ENCODE measurements at regions not wholly inside any gene's neighbourhood (a gene's known extent, or its start where the extent isn't known, plus 50 kb on each side); places are given as distances from the start of the nearest gene placed in this dataset.

DNA sequence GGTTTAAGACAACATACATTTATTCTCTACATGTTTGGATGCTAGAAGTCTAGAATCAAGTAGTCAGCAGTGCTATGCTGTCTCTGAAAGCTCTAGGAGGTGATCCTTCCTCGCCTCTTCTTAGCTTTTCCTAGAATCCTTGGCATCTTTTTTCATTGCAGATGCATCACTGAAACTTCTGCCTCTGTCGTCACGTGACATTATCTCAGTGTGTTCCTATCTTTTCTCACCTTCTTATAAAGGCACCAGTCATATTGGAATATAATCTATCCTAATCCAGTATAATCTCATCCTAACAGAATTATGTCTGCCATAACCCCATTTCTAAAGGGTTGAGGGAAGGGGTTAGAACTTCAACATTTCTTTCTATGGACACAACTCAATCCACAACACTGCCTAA is 851.2 kb upstream of the CRIM1 start (continued):
- TF ChIP-seq, protein P1, sequence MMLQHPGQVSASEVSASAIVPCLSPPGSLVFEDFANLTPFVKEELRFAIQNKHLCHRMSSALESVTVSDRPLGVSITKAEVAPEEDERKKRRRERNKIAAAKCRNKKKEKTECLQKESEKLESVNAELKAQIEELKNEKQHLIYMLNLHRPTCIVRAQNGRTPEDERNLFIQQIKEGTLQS (IDR thresholded peaks at IDR 0.05), result no peak

DNA sequence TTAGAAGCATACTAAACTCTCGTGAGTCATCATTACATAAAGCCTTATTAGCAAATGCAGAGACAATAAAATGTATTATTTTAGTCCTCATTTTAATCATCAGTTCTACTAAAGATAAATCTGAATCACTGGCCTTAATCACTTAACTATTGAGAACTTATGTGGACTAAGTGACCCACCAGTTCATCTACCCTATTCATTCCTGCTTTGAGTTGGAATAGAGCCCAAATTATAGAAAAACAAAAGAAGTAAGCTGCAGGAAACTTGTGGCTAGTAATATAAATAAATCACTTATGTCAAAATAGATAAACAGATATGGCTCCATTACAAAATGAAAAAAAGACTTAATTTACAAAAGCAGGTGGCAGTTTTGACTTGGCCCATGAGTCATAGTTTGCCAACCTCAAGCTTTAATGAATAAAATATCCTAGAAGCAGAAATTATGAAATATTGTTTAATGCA is 851.8 kb upstream of the CRIM1 start:
- no peaks in the 10 kb centered on the region for H3K36me3 ChIP-seq (ENCODE audit: control insufficient read depth in 4 of 4, insufficient read depth in 3 of 4, low read depth in 1 of 4, low read length in 3 of 4)
- H3K27ac ChIP-seq (ENCODE audit: low read depth in 1 of 2, low read length in 2 of 2), result no peak overlapping the region
- H3K4me1 ChIP-seq (ENCODE audit: control insufficient read depth in 4 of 4, insufficient read depth in 4 of 4, low read length in 3 of 4), result no peaks in the 10 kb centered on the region
- no peak for DNase-seq (ENCODE audit: low spot score)
- TF ChIP-seq, protein P2, sequence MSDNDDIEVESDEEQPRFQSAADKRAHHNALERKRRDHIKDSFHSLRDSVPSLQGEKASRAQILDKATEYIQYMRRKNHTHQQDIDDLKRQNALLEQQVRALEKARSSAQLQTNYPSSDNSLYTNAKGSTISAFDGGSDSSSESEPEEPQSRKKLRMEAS (IDR thresholded peaks at IDR 0.05), result no peak
- TF ChIP-seq YY1 (IDR thresholded peaks at IDR 0.05), result no peak
- TF ChIP-seq, protein P3, sequence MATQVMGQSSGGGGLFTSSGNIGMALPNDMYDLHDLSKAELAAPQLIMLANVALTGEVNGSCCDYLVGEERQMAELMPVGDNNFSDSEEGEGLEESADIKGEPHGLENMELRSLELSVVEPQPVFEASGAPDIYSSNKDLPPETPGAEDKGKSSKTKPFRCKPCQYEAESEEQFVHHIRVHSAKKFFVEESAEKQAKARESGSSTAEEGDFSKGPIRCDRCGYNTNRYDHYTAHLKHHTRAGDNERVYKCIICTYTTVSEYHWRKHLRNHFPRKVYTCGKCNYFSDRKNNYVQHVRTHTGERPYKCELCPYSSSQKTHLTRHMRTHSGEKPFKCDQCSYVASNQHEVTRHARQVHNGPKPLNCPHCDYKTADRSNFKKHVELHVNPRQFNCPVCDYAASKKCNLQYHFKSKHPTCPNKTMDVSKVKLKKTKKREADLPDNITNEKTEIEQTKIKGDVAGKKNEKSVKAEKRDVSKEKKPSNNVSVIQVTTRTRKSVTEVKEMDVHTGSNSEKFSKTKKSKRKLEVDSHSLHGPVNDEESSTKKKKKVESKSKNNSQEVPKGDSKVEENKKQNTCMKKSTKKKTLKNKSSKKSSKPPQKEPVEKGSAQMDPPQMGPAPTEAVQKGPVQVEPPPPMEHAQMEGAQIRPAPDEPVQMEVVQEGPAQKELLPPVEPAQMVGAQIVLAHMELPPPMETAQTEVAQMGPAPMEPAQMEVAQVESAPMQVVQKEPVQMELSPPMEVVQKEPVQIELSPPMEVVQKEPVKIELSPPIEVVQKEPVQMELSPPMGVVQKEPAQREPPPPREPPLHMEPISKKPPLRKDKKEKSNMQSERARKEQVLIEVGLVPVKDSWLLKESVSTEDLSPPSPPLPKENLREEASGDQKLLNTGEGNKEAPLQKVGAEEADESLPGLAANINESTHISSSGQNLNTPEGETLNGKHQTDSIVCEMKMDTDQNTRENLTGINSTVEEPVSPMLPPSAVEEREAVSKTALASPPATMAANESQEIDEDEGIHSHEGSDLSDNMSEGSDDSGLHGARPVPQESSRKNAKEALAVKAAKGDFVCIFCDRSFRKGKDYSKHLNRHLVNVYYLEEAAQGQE (IDR thresholded peaks at IDR 0.05), result no peak
- no peak overlapping the region for H3K4me3 ChIP-seq (ENCODE audit: low read depth in 1 of 3, low read length in 3 of 3)
- H3K27me3 ChIP-seq (ENCODE audit: control insufficient read depth in 4 of 4, insufficient read depth in 4 of 4, low read length in 3 of 4), result no peaks in the 10 kb centered on the region
- 60% methylated on average over 1 of the region's 1 CpG for WGBS
- H3K9me3 ChIP-seq (ENCODE audit: control insufficient read depth in 4 of 4, low read length in 3 of 4), result no peaks in the 10 kb centered on the region
- no peak overlapping the region for H3K9ac ChIP-seq (ENCODE audit: low read depth in 1 of 2, low read length in 2 of 2)

DNA sequence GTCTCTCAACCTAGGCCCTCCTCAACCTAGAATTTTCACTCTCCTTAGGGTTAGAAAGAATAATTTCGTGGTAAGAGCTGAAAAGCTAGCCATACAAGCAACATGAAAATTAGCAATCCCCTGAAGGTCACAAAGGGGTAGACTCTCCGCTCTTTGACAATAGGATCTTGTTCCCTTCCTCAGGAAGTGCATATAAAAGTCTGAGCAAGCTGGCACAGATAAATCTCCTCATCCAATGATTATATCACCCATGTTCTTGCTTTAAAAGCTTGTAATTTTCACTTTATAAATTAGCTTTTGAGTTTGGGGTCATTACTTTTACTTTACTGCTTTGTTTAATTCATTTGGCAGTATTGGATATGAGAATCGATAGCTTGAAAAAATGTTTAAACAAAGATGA is 852.3 kb upstream of the CRIM1 start:
- Histone ChIP-seq H3K27me3 (ENCODE audit: control insufficient read depth in 4 of 4, insufficient read depth in 4 of 4, low read length in 3 of 4) (no peaks in the 10 kb centered on the region), H3K36me3 (ENCODE audit: control insufficient read depth in 4 of 4, insufficient read depth in 3 of 4, low read depth in 1 of 4, low read length in 3 of 4) (no peaks in the 10 kb centered on the region), H3K4me1 (ENCODE audit: control insufficient read depth in 4 of 4, insufficient read depth in 4 of 4, low read length in 3 of 4) (no peaks in the 10 kb centered on the region), H3K4me3 (ENCODE audit: low read depth in 1 of 3, low read length in 3 of 3) (no peak overlapping the region), H3K27ac (ENCODE audit: low read depth in 1 of 2, low read length in 2 of 2) (no peak overlapping the region), H3K9ac (ENCODE audit: low read depth in 1 of 2, low read length in 2 of 2) (no peak overlapping the region), H3K9me3 (ENCODE audit: control insufficient read depth in 4 of 4, low read length in 3 of 4) (no peaks in the 10 kb centered on the region)
- TF ChIP-seq NR2F2 (IDR thresholded peaks at IDR 0.05), result no peak
- no peak for TF ChIP-seq SP1 (IDR thresholded peaks at IDR 0.05)
- TF ChIP-seq, protein P2 (IDR thresholded peaks at IDR 0.05), result no peak
- TF ChIP-seq RAD21 (IDR thresholded peaks at IDR 0.05), result no peak
- no peak for TF ChIP-seq RXRA (IDR thresholded peaks at IDR 0.05)
- no peak for TF ChIP-seq YY1 (IDR thresholded peaks at IDR 0.05)
- no peak for TF ChIP-seq FOXA2 (IDR thresholded peaks at IDR 0.05)
- TF ChIP-seq HNF4G (IDR thresholded peaks at IDR 0.05), result no peak
- TF ChIP-seq EGR1 (IDR thresholded peaks at IDR 0.05; ENCODE audit: low read depth in 2 of 2), result no peak
- TF ChIP-seq, protein P1 (IDR thresholded peaks at IDR 0.05), result no peak
- no peak for TF ChIP-seq JUND (IDR thresholded peaks at IDR 0.05)
- TF ChIP-seq, protein P4, sequence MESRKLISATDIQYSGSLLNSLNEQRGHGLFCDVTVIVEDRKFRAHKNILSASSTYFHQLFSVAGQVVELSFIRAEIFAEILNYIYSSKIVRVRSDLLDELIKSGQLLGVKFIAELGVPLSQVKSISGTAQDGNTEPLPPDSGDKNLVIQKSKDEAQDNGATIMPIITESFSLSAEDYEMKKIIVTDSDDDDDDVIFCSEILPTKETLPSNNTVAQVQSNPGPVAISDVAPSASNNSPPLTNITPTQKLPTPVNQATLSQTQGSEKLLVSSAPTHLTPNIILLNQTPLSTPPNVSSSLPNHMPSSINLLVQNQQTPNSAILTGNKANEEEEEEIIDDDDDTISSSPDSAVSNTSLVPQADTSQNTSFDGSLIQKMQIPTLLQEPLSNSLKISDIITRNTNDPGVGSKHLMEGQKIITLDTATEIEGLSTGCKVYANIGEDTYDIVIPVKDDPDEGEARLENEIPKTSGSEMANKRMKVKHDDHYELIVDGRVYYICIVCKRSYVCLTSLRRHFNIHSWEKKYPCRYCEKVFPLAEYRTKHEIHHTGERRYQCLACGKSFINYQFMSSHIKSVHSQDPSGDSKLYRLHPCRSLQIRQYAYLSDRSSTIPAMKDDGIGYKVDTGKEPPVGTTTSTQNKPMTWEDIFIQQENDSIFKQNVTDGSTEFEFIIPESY (IDR thresholded peaks at IDR 0.05), result no peak
- no peak for TF ChIP-seq TAF1 (conservative IDR thresholded peaks at IDR 0.05)
- TF ChIP-seq HNF4A (conservative IDR thresholded peaks at IDR 0.05), result no peak
- no peak for TF ChIP-seq FOXA1 (IDR thresholded peaks at IDR 0.05)
- TF ChIP-seq, protein P5, sequence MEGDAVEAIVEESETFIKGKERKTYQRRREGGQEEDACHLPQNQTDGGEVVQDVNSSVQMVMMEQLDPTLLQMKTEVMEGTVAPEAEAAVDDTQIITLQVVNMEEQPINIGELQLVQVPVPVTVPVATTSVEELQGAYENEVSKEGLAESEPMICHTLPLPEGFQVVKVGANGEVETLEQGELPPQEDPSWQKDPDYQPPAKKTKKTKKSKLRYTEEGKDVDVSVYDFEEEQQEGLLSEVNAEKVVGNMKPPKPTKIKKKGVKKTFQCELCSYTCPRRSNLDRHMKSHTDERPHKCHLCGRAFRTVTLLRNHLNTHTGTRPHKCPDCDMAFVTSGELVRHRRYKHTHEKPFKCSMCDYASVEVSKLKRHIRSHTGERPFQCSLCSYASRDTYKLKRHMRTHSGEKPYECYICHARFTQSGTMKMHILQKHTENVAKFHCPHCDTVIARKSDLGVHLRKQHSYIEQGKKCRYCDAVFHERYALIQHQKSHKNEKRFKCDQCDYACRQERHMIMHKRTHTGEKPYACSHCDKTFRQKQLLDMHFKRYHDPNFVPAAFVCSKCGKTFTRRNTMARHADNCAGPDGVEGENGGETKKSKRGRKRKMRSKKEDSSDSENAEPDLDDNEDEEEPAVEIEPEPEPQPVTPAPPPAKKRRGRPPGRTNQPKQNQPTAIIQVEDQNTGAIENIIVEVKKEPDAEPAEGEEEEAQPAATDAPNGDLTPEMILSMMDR (IDR thresholded peaks at IDR 0.05; ENCODE audit: low read depth, low read length, missing input control), result no peak
- no peak for DNase-seq (ENCODE audit: low spot score)
- 66% methylated on average over 3 of the region's 3 CpGs for whole genome bisulfite sequencing
